HG02678 (cell line): ENCODE measurements at regions not wholly inside any gene's neighbourhood (a gene's known extent, or its start where the extent isn't known, plus 50 kb on each side); places are given as distances from the start of the nearest gene placed in this dataset.

Experiments
- ATAC-seq: cut with Tn5 transposase; IDR thresholded peaks from one replicate; pipeline ENCODE4 v1.9.1; 2021; ENCODE audit warnings: mild to moderate bottlenecking, moderate library complexity; ENCODE audit not compliant: unreplicated experiment

DNA sequence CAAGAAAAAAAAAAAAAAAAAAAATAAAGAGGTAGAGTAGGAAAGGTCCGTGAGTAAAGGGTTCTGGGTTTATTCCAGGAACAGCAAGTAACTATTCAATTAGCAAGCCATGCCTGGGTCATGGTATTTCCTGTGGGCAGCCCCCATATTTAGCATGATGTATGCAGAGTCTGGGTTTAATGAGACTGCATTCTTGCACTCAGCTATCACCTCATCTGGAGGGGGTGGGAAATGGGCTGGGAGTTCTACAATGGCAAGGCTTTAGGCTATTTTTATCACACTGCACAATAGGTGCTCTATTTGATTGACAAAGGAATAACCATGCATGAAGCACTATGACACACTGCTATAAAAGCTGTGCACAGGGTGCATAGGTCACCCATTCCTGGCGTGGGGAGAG lies 104.0 kb upstream of the CCL2 start:
- ATAC-seq, result no peak

DNA sequence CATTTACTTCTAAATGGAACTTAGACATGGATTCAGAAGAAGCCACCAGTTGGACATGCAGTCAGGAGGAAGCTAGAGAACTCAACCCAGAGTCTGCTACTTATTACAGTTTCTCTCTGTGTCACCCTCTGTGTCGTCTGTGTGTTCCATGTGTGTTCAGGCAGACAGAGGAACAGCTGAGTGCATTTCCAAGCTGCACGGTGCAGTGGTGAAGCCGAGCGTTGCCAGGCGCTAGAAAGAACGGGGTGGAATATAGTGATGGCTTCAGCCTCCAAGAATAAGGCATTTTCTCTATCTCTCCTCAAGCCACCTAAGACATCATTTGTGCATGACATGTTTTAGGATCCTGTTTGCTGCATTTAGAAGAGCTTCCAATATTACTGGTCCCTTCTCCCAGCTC lies 101.1 kb upstream of the CCL2 start:
- no peak for ATAC-seq

DNA sequence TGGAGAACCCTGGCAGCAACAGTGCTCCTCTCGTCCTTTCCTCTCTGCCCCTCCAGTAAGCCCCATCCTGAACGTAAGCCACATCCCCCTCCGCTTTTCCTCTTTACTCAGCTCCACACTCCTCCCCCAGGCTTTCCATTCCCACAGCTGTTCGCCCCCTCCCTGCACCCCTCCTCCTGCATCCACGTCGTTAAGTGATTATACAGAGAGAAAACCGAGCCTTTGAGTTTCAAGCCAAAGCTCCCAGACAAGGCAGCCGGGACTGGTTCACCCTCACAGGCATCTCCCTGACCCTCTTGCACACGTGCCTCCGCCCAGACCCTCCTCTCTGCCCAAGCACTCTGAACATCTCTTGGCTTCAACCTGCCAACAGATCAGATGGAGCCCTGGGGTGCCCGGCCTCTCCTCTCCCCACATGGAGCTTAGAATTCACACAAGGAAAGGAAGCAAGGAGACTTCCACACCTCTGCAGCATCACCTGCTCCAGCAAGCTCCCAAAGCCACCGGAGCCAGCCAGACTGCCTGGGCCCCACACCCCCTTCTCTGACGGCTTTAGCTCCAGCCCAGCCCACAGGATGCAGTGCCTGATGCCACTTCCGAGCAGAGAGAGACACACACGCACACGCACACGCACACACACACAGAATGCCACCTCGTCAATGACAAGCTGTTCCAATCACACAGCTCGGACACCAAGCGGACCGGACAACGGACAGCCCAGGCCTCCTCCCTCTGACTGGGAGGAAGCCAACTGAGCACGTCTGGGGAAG lies 99.9 kb upstream of the CCL2 start:
- no peak for ATAC-seq

DNA sequence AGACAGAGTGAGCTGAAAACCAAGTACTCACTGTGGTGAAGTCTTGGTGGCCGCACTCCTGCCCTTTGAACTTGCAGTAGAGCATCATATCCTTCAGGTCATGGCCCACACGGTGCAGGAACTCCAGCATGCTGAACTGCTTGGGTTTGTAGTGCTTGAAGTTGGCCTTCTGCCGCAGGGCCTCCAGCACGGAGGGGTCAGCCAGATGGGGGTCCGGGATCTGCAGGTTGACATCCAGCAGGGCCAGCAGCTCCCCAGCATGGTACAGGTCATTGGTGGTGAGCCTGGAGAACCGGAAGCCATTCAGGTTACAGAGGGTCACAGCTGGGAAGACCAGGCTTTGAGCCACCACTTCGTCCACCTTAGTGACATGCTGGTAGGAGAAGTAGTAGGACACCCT lies 99.1 kb upstream of the CCL2 start:
- no peak for ATAC-seq

DNA sequence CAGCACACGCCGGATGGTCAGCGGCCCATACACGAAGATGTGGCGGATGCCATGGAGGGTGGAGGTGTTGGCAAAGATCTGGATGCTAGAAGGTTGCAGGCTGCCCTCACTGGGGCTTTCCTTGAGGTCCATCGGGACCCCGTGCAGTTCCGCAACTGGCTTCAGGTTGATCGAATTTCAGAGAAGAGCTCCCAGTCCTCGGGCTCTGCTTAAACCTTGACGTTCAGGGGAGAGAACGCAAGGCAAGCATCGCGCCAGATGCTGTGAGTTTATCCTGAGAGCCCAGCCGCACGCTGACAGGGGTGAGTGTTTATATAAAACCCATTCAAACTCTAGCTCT lies 98.7 kb upstream of the CCL2 start:
- ATAC-seq, result no peak

DNA sequence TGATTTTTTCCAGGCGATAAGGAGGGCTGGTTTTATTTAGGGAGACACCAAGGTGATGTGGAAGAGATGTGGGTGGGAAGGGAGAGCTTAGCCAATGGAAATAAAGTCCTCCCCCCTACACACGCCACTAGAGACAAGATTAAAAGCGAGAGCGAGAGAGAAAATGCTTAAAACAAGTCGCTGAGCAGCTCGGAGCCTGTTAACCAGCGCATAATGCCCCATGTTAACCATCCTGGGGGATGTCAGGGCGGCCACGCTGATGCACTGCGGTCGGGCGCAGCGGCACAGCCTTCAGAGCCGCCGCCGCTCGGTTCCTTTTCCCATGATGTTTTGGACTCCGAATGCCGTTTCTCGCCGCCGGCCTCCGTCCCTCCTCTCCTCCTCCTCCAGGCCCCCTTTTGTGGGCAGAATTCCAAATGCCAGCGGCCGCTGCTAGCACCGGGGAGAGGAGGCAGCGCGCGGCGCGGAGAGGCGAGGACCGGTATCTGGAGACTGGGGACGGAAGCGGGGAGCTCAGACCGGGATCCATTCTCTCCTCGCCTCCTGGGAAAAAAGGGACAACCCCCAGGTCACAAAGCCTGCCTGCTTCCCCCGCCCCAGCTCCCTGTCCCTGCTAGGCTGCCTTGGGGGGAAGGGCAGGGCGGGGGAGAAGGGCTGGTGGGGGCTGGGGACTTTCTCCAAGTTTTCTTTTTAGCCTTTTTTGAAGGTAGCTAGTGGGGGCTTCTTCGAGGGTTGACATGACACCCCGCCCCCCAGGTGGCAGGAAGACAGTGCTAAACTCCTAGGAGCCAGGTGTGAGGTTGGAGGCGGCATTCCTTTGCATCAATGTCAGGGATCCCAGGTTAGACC lies 98.1 kb upstream of the CCL2 start:
- no peak for ATAC-seq

DNA sequence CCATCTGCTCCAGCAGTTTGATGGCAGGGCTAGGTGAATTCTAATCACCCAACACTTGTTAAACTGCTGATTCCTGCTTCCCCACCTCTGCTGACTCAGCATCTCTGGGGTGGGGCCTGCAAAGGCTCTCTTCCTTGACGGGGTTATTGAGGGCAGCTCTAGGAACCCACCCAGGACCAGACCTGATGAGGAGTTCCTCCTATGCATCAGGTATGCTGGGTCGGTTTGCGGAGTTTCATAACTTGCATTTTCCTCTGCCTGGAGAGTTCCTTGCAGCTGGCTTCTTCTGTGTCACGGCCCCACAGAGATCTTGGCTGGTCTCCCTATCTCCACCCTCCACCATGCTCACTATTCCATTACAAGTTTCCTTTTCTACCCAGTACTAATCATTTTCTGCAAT lies 93.4 kb upstream of the CCL2 start:
- ATAC-seq, result no peak

DNA sequence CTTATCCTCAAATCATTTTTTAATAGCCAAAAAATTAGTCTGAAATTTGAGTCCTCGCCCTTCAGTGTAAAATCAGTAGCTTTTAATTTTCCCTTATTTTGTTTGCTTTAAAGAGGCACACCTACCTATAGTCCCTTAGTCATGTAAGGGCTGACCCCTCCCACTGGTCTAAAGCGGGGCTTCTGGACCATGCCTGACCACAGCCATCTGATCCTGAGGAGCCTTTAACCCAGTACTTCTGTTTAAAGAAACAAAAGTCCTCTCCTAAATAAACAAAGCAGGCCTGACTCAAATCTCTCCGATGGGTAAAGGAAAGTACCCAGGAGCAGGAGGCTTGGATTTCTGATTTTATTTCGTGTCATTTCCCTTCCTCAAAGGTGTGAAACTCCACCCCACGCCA lies 92.0 kb upstream of the CCL2 start:
- ATAC-seq, result no peak

DNA sequence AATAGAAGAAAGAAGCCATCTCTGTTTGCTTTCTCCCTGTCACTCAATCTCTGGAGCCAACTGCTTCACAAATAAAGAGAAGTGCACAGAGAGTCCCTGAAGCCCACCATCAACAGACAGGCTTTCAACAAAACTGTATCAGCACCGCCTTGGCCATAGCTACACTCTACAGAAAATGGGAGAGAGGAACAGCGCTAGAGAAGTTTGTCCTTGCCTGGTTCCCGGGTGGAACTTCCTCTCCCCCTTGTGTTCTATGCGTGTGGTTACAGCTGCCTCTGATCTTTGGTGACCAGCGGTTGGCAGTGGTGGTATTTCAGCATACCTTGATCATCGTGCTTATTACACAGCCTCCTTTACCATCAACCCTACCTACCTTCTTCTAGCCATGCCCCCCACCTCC lies 91.4 kb upstream of the CCL2 start:
- no peak for ATAC-seq

DNA sequence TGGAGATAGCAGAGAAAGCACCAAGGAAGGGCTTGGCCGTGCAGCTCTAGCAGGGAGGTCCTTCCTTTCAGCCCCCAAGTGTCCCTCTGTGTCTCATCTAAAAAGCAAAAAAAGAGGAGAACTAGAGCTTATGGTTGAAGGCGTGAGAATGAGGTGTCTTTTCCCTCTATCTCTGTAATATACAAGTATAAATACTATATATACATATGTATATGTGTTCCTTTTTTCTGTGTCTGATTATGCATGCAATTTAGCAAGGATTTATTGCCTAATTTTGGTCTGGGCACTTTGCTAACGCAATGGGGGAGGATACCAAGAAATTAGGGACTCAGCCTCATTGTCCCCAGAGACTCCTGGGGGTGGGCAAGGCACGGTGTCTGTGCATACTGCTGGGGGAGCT lies 90.2 kb upstream of the CCL2 start:
- ATAC-seq, result no peak

DNA sequence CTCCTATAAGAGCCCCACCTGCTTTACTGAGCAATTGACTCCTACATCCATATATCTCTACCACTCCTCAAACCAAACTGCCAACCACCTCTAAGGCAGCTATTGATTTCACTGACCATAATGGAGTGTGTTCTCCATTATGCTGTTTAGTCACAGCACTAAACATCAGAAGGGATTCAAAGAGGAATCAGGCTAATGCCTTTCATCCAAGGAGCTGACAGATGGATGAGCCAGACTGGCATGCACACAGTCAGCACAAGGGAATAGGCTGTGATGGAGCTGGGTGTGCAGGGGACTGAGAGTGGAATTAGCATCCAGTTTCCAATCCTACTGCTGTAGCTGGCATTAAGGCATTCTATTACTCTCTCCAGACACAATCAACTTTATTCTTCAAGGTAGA lies 88.7 kb upstream of the CCL2 start:
- ATAC-seq, result no peak

DNA sequence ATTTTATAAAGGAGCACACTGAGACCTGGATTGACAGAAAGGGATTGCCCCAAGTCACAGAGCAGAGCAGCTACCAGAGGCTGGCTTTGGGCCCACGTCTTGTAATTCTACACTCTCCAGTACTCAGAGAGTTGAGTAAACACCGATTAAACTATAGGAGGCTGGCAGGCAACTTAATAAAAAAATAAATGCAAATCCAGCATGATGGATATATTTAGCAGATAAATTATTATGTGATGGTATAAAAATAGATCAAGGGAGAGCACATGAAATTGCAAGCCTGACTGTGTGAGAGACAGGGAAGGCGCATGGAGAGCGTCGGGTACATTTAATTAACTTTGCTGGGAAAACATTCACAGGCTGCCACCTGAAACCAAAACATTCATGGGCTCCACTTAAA lies 87.7 kb upstream of the CCL2 start:
- no peak for ATAC-seq

DNA sequence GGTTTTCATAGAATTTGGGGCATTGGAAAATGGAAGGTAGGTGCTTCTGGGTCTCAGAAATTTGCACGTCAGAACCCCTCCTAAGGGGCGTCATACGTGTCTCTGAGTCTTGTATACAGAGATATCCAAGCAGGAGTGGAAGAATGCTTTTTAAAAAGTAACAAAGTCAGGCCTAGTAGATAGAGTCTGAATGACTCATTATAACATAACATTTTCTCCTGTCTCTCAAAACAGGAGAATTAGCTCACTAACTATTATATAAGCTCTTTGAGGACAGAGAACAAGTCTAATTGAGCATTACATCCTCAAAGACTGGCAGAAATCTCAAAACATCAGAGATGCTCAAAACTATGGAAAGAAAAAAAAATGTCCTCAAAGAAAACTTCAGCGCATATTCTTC lies 86.1 kb upstream of the CCL2 start:
- no peak for ATAC-seq

DNA sequence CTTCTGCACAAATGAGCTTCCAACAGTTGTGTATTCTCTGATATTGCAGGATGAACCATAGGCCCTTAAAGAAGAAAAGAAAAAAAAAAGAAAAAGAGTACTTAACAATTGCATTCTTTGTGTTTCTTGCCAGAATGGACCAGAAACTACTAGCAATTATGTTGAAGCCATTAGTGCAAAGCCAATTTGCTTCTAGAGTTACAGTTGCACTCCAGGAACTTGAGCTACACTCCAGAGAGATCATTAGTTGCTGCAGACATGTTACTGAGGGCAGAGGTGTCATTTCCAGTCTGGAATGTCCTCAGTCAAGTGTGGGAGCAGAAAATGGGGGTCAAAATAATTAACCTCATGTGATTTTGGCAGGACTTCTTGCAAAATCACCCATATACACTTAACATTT lies 85.6 kb upstream of the CCL2 start:
- ATAC-seq, result no peak

DNA sequence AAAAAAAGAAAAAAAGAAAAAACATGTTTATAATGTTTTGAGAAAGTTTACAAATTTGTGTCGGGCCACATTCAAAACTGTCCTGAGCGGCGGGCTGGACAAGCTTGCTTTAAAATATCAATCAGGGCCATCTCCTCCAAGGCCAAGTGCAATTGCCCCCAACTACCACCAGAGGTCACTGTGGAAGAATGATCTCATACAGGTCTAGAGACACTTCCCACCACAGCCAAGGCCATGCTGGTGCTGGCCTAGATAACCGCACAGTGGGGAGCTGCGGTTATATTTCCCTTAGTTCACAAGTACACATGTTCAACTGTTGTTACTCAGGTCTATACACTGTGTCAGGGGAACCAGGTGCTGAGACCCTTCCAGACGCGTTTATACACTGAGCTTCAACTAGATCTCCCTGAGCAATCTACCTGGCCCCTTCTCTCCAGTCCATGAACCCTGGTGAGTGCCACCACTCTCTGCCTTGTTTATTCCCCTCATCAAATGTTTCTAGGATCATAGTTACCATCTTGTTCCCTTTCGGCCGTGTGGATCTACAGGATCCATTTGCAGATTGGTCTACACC lies 83.8 kb upstream of the CCL2 start:
- ATAC-seq, result no peak

DNA sequence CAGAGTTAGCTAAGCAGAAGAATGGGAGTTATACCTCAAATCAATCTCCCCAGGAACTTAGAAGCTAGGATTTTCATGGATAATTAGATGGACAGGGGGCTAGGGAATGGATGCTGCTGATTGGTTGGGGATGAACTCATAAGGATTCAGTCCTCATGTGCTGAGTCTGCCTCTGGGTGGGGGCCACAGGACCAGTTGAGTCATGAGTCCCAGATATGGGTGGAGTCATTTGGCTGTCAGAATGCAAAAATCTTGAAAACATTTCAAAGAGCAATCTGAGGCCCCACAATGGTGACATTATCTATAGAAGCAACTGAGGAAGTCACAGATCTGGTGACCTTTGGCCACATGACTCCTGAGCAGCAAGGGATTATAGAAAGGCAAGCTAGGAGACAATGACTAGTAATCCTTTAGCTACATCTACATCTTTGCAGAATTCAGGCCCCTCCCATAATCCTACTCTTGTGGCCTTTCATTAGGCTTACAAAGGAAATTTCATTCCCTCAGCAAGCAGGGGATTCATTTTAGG lies 82.6 kb upstream of the CCL2 start:
- no peak for ATAC-seq

DNA sequence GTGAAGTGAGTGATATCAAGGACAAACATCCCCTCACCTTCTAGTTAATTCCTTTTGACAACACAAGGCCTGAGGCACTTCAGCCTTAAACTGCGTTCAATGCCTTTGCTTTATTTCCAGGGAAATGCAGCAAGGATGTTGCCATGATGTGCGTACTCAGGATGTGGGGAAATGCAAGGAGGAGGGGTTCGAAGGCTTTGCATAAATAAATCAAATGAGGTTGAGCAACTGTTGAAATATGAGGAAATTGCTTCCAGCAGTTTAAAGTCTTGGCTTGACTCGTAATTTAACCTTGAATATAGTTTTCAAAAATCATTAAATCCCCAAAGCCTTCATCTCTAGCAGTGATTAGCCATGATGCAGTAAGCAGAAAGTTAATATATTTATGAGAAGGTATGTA lies 81.8 kb upstream of the CCL2 start:
- no peak for ATAC-seq

DNA sequence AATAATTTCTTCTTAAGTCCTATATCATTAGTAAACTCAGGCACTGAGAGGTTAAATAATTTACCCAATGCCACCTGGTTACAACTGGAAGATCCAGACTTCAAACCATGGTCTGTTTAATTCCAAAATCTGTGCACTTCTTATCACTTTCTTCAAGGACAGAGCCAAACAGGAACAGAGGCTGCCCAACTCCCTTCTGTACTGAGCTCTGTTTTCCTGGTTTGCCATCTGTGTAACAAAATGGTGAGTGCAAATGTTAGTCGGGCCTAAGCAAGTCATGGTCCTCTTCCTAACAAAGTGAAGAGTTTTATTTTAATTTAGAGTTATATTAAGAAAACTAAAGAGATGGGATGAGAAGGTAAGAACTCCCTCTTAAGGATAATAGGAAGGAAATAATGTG lies 80.6 kb upstream of the CCL2 start:
- no peak for ATAC-seq

DNA sequence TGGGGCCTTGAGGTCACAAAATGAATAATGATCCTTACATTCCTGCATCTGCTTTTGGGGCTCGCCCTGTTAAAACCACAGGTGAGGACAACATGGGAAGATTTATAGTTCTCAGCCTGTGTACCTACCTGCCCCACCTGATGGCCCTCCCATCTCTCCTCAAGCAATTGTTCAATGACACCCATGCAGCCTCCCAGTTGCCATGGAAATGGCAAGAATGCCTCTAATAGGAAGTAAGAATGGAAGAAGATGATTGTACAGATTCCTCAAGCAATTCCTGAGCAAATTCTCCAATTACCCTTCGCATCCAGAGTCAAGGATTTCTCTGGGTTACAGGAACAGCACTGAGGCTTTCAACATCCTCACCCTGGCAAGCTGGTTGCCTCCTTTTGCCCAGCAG lies 78.6 kb upstream of the CCL2 start:
- no peak for ATAC-seq

DNA sequence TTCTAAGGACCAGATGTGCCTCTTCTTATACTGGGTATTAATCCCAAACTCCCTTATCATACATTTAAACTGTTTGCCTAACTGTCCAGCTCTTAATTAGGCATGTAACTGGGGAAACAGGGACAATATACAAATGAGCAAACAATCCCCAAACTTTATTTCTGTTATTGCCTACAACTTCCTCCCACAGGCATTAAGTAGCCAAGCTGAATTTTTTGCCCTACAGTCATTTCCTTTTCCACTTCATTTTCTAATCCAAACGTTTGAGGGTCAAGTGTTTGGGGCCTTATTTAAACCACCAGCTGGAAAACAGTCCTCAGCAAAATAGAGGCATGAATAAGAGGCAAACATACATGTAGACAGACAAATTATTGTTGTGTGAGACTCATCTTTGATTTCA lies 77.4 kb upstream of the CCL2 start:
- no peak for ATAC-seq

DNA sequence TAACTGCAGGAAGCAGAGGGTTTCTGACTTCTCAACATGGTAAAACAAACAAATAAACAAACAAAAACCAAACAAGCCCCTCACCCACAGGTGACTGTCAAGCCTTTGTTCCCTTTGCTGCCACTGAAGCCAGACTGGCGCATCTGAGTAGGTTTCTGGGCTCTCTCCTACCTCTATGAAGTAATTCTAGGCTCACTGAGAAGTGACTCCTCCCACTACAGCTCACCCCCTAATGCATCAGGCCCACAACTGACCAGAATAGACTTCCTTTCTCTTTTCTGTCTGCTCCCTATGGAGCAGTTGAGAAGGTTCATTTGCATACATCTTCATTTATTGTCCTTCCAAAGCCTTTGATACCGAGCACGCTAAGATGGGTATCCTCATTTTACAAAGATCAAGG lies 77.0 kb upstream of the CCL2 start:
- no peak for ATAC-seq
